Stimulated activated CD4-positive, alpha-beta T cell treated with anti-CD3 and anti-CD28 coated beads, TNF-alpha, amount 100 ng/mL, for 1 hour (primary cell): ENCODE measurements at regions not wholly inside any gene's neighbourhood (a gene's known extent, or its start where the extent isn't known, plus 50 kb on each side); places are given as distances from the start of the nearest gene placed in this dataset.

ENCODE experiments used
- DNase-seq, 3 donors: peaks; one replicate each; pipeline ENCODE4 v3.0.0-alpha.2; 2020; ENCODE audit warnings: low read depth in 3 of 3, low spot score in 1 of 3

GRCh38 chr3:187899246-187899645, 154.0 kb upstream of the BCL6 start:
- no peak for DNase-seq

GRCh38 chr3:187900993-187901755, 155.9 kb upstream of the BCL6 start:
- no peak for DNase-seq

- no peak for DNase-seq
Measured at GRCh38 chr3:187902041-187902471, 156.8 kb upstream of the BCL6 start.

- no peak for DNase-seq
Measured at GRCh38 chr3:187902936-187903335, 157.7 kb upstream of the BCL6 start.

GRCh38 chr3:187903697-187904096, 158.4 kb upstream of the BCL6 start:
- no peak for DNase-seq

- no peak for DNase-seq
Measured at GRCh38 chr3:187906416-187906815, 161.1 kb upstream of the BCL6 start.

GRCh38 chr3:187906920-187907319, 161.7 kb upstream of the BCL6 start:
- no peak for DNase-seq

- no peak for DNase-seq
Measured at GRCh38 chr3:187909866-187910265, 164.6 kb upstream of the BCL6 start.

GRCh38 chr3:187912007-187912406, 166.7 kb upstream of the BCL6 start:
- no peak for DNase-seq

- no peak for DNase-seq
Measured at GRCh38 chr3:187913617-187914033, 168.4 kb upstream of the BCL6 start.

- DNase-seq, result no peak
Measured at GRCh38 chr3:187914231-187914630, 169.0 kb upstream of the BCL6 start.

GRCh38 chr3:187916072-187916471, 170.8 kb upstream of the BCL6 start:
- no peak for DNase-seq

GRCh38 chr3:187918081-187918644, 172.9 kb upstream of the BCL6 start:
- no peak for DNase-seq

- peak in 2 of 3 donors; percentile 12 to 30 for DNase-seq
Measured at GRCh38 chr3:187919048-187919447, 173.8 kb upstream of the BCL6 start.

- no peak for DNase-seq
Measured at GRCh38 chr3:187919544-187919943, 174.3 kb upstream of the BCL6 start.

- no peak for DNase-seq
Measured at GRCh38 chr3:187920030-187920429, 174.8 kb upstream of the BCL6 start.

- no peak for DNase-seq
Measured at GRCh38 chr3:187920913-187921312, 175.6 kb upstream of the BCL6 start.

- DNase-seq, result no peak
Measured at GRCh38 chr3:187921391-187922074, 176.3 kb upstream of the BCL6 start.

- DNase-seq, result no peak
Measured at GRCh38 chr3:187922704-187923416, 177.6 kb upstream of the BCL6 start.

GRCh38 chr3:187924651-187925050, 179.4 kb upstream of the BCL6 start:
- no peak for DNase-seq

GRCh38 chr3:187925326-187925725, 180.1 kb upstream of the BCL6 start:
- no peak for DNase-seq

GRCh38 chr3:187926620-187927019, 181.4 kb upstream of the BCL6 start:
- DNase-seq, result no peak
